Testis (tissue), 2 donors: ENCODE measurements at regions not wholly inside any gene's neighbourhood (a gene's known extent, or its start where the extent isn't known, plus 50 kb on each side); places are given as distances from the start of the nearest gene placed in this dataset.
"Not testable (repeated sequence)": the region's sequence is repeated elsewhere in the genome, so short reads cannot be mapped to it uniquely, and the experiment has no call there.

Source experiments
- DNase-seq: peaks from one replicate; pipeline ENCODE4 v3.0.0-alpha.2; 2019
- H3K27ac ChIP-seq, 2 donors: fragments of 200-600 bp; sonication (generic); one replicate each; pipeline ENCODE4 v1.5.1; 2019
- H3K27me3 ChIP-seq: fragments of 200-600 bp; sonication (generic); one replicate; pipeline ENCODE4 v1.5.1; 2019
- H3K36me3 ChIP-seq: fragments of 200-600 bp; sonication (generic); one replicate; pipeline ENCODE4 v1.5.1; 2017; ENCODE audit warnings: low read depth; ENCODE audit errors: missing control alignments
- H3K4me1 ChIP-seq: fragments of 200-600 bp; sonication (generic); one replicate; pipeline ENCODE4 v1.5.1; 2019
- H3K4me3 ChIP-seq, 2 donors: fragments of 200-600 bp; sonication (generic); one replicate each; pipeline ENCODE4 v1.5.1; 2017 to 2019
- H3K9me3 ChIP-seq: fragments of 200-600 bp; sonication (generic); one replicate; pipeline ENCODE4 v1.5.1; 2017
- CTCF ChIP-seq, 3 experiments: fragments of 450-650 bp in 2 of 3; fragments of 200-600 bp in 1 of 3; sonication (generic) in 1 of 3; IDR thresholded peaks; one replicate each; pipeline ENCODE4 v1.5.1; 2016 to 2019; ENCODE audit warnings: antibody characterized with exemption in 3 of 3, mild to moderate bottlenecking in 2 of 3, moderate library complexity in 1 of 3
- POLR2A ChIP-seq: fragments of 450-650 bp; IDR thresholded peaks from one replicate; pipeline ENCODE4 v1.6.1; 2017; ENCODE audit warnings: antibody characterized with exemption, mild to moderate bottlenecking, moderate library complexity
- WGBS, 2 donors: methylation state at CpG; one replicate each; pipeline ENCODE4 v1.1.5; 2018; 5-methylcytosine and 5-hydroxymethylcytosine counted together
- intact Hi-C: fragments of 100-400 bp; cut with DNase I; formaldehyde crosslinking; loops from one replicate; pipeline ENCODE4 v1.15.1; 2023; ENCODE audit warnings: low total_unique reads

GRCh38 chr20:48400009-48400408, 427.8 kb downstream of the PREX1 start:
- Histone ChIP-seq H3K27ac (no peak overlapping the region), H3K4me3 (no peak overlapping the region), H3K27me3 (no peaks in the 10 kb centered on the region), H3K9me3 (no peaks in the 10 kb centered on the region), H3K4me1 (peaks cover 7% of the 10 kb centered on the region), H3K36me3 (no peaks in the 10 kb centered on the region)
- TF ChIP-seq POLR2A (no peak), CTCF (IDR thresholded peaks at IDR 0.05) (no peak)
- intact Hi-C loops = no loop called here
- DNase-seq = no peak
- WGBS, 2 donors = 73 to 77% methylated on average over 4 to 8 of the region's 8 CpGs

- no peak for TF ChIP-seq POLR2A
- no peak for TF ChIP-seq CTCF (IDR thresholded peaks at IDR 0.05)
- H3K9me3 ChIP-seq = no peaks in the 10 kb centered on the region
- H3K36me3 ChIP-seq = no peaks in the 10 kb centered on the region
- intact Hi-C loops = no loop called here
- H3K27ac ChIP-seq = no peak overlapping the region
- H3K4me1 ChIP-seq = peaks cover 7% of the 10 kb centered on the region
- 69 to 91% methylated on average over 7 to 16 of the region's 16 CpGs for WGBS, 2 donors
- no peak for DNase-seq
- no peaks in the 10 kb centered on the region for H3K27me3 ChIP-seq
- H3K4me3 ChIP-seq = no peak overlapping the region
Observed at GRCh38 chr20:48398506-48399449, 429.0 kb downstream of the PREX1 start.

- WGBS, 2 donors = 71 to 75% methylated on average over 14 to 19 of the region's 19 CpGs
- H3K36me3 ChIP-seq, H3K27me3 ChIP-seq, H3K4me3 ChIP-seq, intact Hi-C loops, H3K27ac ChIP-seq, DNase-seq, H3K9me3 ChIP-seq, H3K4me1 ChIP-seq: not testable (repeated sequence)
Observed at GRCh38 chr20:48396981-48397861, 430.6 kb downstream of the PREX1 start.

- Histone ChIP-seq H3K27ac (no peak overlapping the region), H3K27me3 (no peaks in the 10 kb centered on the region), H3K4me1 (peaks cover 7% of the 10 kb centered on the region), H3K36me3 (no peaks in the 10 kb centered on the region), H3K9me3 (no peaks in the 10 kb centered on the region), H3K4me3 (no peak overlapping the region)
- TF ChIP-seq POLR2A = no peak
- WGBS, 2 donors = 80 to 82% methylated on average over 9 of the region's 9 CpGs
- intact Hi-C loops = no loop called here
- DNase-seq = no peak
Observed at GRCh38 chr20:48395816-48396546, 431.8 kb downstream of the PREX1 start.

- H3K9me3 ChIP-seq = no peaks in the 10 kb centered on the region
- H3K4me1 ChIP-seq = peaks cover 7% of the 10 kb centered on the region
- no peak overlapping the region for H3K4me3 ChIP-seq
- WGBS, 2 donors = 81 to 88% methylated on average over 9 of the region's 9 CpGs
- no peaks in the 10 kb centered on the region for H3K27me3 ChIP-seq
- no peak overlapping the region for H3K27ac ChIP-seq
- no peak for TF ChIP-seq CTCF (IDR thresholded peaks at IDR 0.05)
- TF ChIP-seq POLR2A = no peak
- intact Hi-C loops = no loop called here
- no peak for DNase-seq
- no peaks in the 10 kb centered on the region for H3K36me3 ChIP-seq
Observed at GRCh38 chr20:48394415-48395081, 433.3 kb downstream of the PREX1 start.
